ENCODE measurements at regions not wholly inside any gene's neighbourhood (a gene's known extent, or its start where the extent isn't known, plus 50 kb on each side); places are given as distances from the start of the nearest gene placed in this dataset.
"Not testable (repeated sequence)": the region's sequence is repeated elsewhere in the genome, so short reads cannot be mapped to it uniquely, and the experiment has no call there.

- no peak for DNase-seq
Observed at GRCh38 chr11:45400591-45400990, 114.5 kb upstream of the SYT13 start.

- DNase-seq = no peak
Observed at GRCh38 chr11:45399166-45399565, 113.0 kb upstream of the SYT13 start.

- no peak for DNase-seq
Observed at GRCh38 chr11:45398325-45398724, 112.2 kb upstream of the SYT13 start.

- no peak for DNase-seq
Observed at GRCh38 chr11:45396394-45396793, 110.3 kb upstream of the SYT13 start.

GRCh38 chr11:45395947-45396346 lies 109.8 kb upstream of the SYT13 start:
- no peak for DNase-seq

- DNase-seq = no peak
Observed at GRCh38 chr11:45395421-45395820, 109.3 kb upstream of the SYT13 start.

- no peak for DNase-seq
Observed at GRCh38 chr11:45394294-45395085, 108.3 kb upstream of the SYT13 start.

GRCh38 chr11:45393826-45394225 lies 107.7 kb upstream of the SYT13 start:
- no peak for DNase-seq

- DNase-seq = no peak
Observed at GRCh38 chr11:45393334-45393733, 107.2 kb upstream of the SYT13 start.

GRCh38 chr11:45392591-45393091 lies 106.5 kb upstream of the SYT13 start:
- DNase-seq = no peak

- DNase-seq = no peak
Observed at GRCh38 chr11:45392154-45392553, 106.0 kb upstream of the SYT13 start.

- DNase-seq = no peak
Observed at GRCh38 chr11:45391168-45391850, 105.2 kb upstream of the SYT13 start.

GRCh38 chr11:45390407-45390806 lies 104.3 kb upstream of the SYT13 start:
- DNase-seq = peak; percentile 39

- DNase-seq = no peak
Observed at GRCh38 chr11:45388472-45388871, 102.3 kb upstream of the SYT13 start.

GRCh38 chr11:45387885-45388284 lies 101.7 kb upstream of the SYT13 start:
- DNase-seq = not testable (repeated sequence)

- DNase-seq = no peak
Observed at GRCh38 chr11:45386972-45387371, 100.8 kb upstream of the SYT13 start.

GRCh38 chr11:45385844-45386243 lies 99.7 kb upstream of the SYT13 start:
- DNase-seq = no peak

- no peak for DNase-seq
Observed at GRCh38 chr11:45385423-45385822, 99.3 kb upstream of the SYT13 start.

- DNase-seq = no peak
Observed at GRCh38 chr11:45384711-45385241, 98.6 kb upstream of the SYT13 start.

- no peak for DNase-seq
Observed at GRCh38 chr11:45384016-45384415, 97.9 kb upstream of the SYT13 start.

- no peak for DNase-seq
Observed at GRCh38 chr11:45383224-45383623, 97.1 kb upstream of the SYT13 start.

- DNase-seq = no peak
Observed at GRCh38 chr11:45382133-45382878, 96.2 kb upstream of the SYT13 start.

- peak; percentile 5 for DNase-seq
Observed at GRCh38 chr11:45379162-45379863, 93.2 kb upstream of the SYT13 start.

Measured in DMS53 (cell line).